HEK293 (cell line): ENCODE measurements at regions not wholly inside any gene's neighbourhood (a gene's known extent, or its start where the extent isn't known, plus 50 kb on each side); places are given as distances from the start of the nearest gene placed in this dataset.

Source experiments
- CTCF ChIP-seq: fragments of 450-650 bp; formaldehyde crosslinking; IDR thresholded peaks from 2 replicates; pipeline ENCODE4 v1.5.1; 2016; ENCODE audit warnings: missing biosample characterization, missing genetic modification characterization
- KLF10 ChIP-seq: fragments of 450-650 bp; IDR thresholded peaks from 2 replicates; pipeline ENCODE4 v1.5.1; 2018; ENCODE audit warnings: missing biosample characterization, mild to moderate bottlenecking, missing genetic modification characterization
- KLF16 ChIP-seq: fragments of 450-650 bp; formaldehyde crosslinking; IDR thresholded peaks from 2 replicates; pipeline ENCODE4 v1.5.1; 2017; ENCODE audit warnings: missing biosample characterization, missing genetic modification characterization
- MYNN ChIP-seq: fragments of 450-650 bp; formaldehyde crosslinking; IDR thresholded peaks from 2 replicates; pipeline ENCODE4 v1.5.1; 2016; ENCODE audit warnings: missing biosample characterization, missing genetic modification characterization, borderline replicate concordance
- REST ChIP-seq: fragments of 450-650 bp; formaldehyde crosslinking; IDR thresholded peaks from 2 replicates; pipeline ENCODE4 v1.5.1; 2016; ENCODE audit warnings: missing biosample characterization, missing genetic modification characterization
- ZNF645 ChIP-seq: fragments of 450-650 bp; formaldehyde crosslinking; IDR thresholded peaks from 2 replicates; pipeline ENCODE4; 2016; ENCODE audit warnings: missing biosample characterization, missing genetic modification characterization
- ZNF837 ChIP-seq: fragments of 450-650 bp; formaldehyde crosslinking; IDR thresholded peaks from 2 replicates; pipeline ENCODE4 v1.5.1; 2016; ENCODE audit warnings: missing biosample characterization, missing genetic modification characterization
- ZSCAN18 ChIP-seq: fragments of 450-650 bp; formaldehyde crosslinking; IDR thresholded peaks from 2 replicates; pipeline ENCODE4 v1.5.1; 2016; ENCODE audit warnings: missing biosample characterization, missing genetic modification characterization

GRCh38 chr11:115103921-115104320 lies 400.3 kb downstream of the CADM1 start:
- TF ChIP-seq ZNF837 (no peak), KLF10 (tag by site-specific recombination) (no peak), KLF16 (tag by site-specific recombination) (no peak), ZNF645 (no peak), ZSCAN18 (tag by site-specific recombination) (no peak), CTCF (no peak), REST (tag by site-specific recombination) (no peak), MYNN (no peak)
